PC-9 (cell line): ENCODE measurements at regions not wholly inside any gene's neighbourhood (a gene's known extent, or its start where the extent isn't known, plus 50 kb on each side); places are given as distances from the start of the nearest gene placed in this dataset.

Source experiments
- CTCF ChIP-seq: fragments of 200-600 bp; sonication (generic); conservative IDR thresholded peaks from 2 replicates; pipeline ENCODE4 v1.6.1; 2017; ENCODE audit warnings: mixed run types, antibody characterized with exemption, mild to moderate bottlenecking, moderate library complexity
- EZH2 ChIP-seq: fragments of 200-600 bp; sonication (generic); IDR thresholded peaks from 2 replicates; pipeline ENCODE4 v1.8.0; 2017; ENCODE audit warnings: antibody characterized with exemption, low read depth

GRCh38 chr2:21656330-21657075 lies 532.7 kb downstream of the TDRD15 start:
- TF ChIP-seq CTCF (no peak), EZH2 (no peak)
